Astrocyte of the cerebellum (primary cell): ENCODE measurements at regions not wholly inside any gene's neighbourhood (a gene's known extent, or its start where the extent isn't known, plus 50 kb on each side); places are given as distances from the start of the nearest gene placed in this dataset.

ENCODE experiments used
- DNase-seq: peaks from one replicate; pipeline ENCODE4 v3.0.0-alpha.2; 2011; ENCODE audit warnings: low read depth
- H3K4me3 ChIP-seq: 2 replicates; pipeline ENCODE4 v1.5.1; 2011; ENCODE audit warnings: mild to moderate bottlenecking, low read depth, low read length, moderate library complexity
- in situ Hi-C: cut with HindIII; loops from 2 replicates; pipeline ENCODE4 v1.10.0; 2017; ENCODE audit warnings: low sequenced_read_pairs
- TF ChIP-seq, protein P1 (sequence below): IDR thresholded peaks from 2 replicates; pipeline ENCODE4 v1.5.1; 2012; ENCODE audit warnings: low read length, low read depth, moderate library complexity, mild to moderate bottlenecking; ENCODE audit errors: missing control alignments

DNA sequence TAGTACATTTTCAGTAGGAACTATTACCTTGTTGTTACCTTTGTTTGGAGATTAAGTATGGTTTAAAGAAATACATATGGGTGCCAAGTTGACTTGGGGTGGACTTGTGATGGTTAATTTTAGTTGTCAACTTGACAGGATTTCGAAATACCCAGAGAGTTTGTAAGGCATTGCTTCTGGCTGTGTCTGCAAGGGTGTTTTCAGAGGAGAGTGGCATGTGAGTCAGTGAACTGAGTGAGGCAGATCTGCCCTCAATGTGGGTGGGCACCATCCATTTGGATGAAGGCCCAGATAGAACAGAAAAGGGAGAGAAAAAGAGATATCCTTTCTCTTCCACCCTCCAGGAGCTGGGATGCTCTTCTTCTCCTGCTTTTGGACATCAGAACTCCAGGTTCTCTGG, 315.5 kb downstream of the GPATCH2 start:
- TF ChIP-seq, protein P1, sequence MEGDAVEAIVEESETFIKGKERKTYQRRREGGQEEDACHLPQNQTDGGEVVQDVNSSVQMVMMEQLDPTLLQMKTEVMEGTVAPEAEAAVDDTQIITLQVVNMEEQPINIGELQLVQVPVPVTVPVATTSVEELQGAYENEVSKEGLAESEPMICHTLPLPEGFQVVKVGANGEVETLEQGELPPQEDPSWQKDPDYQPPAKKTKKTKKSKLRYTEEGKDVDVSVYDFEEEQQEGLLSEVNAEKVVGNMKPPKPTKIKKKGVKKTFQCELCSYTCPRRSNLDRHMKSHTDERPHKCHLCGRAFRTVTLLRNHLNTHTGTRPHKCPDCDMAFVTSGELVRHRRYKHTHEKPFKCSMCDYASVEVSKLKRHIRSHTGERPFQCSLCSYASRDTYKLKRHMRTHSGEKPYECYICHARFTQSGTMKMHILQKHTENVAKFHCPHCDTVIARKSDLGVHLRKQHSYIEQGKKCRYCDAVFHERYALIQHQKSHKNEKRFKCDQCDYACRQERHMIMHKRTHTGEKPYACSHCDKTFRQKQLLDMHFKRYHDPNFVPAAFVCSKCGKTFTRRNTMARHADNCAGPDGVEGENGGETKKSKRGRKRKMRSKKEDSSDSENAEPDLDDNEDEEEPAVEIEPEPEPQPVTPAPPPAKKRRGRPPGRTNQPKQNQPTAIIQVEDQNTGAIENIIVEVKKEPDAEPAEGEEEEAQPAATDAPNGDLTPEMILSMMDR, result no peak
- DNase-seq, result no peak
- in situ Hi-C loops, result no loop called here
- no peak overlapping the region for H3K4me3 ChIP-seq

DNA sequence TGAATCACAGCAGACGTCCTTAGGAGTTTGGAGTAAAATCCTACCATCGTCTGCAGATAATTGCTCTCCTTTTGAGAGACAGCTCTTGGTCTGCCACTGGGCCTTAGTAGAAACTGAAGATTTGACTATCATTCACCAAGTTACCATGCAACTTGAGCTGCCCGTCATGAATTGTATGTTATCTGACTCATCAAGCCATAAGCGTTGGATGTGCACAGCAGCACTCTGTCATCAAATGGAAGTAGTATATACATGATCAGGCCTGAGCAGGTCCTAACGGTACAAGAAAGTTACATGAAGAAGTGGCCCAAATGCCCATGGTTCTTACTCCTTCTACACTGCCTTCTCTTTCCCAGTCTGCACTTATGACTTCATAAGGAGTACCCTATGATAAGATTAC, 317.8 kb downstream of the GPATCH2 start:
- TF ChIP-seq, protein P1, result no peak
- in situ Hi-C loops, result no loop called here
- no peak overlapping the region for H3K4me3 ChIP-seq
- DNase-seq, result no peak

DNA sequence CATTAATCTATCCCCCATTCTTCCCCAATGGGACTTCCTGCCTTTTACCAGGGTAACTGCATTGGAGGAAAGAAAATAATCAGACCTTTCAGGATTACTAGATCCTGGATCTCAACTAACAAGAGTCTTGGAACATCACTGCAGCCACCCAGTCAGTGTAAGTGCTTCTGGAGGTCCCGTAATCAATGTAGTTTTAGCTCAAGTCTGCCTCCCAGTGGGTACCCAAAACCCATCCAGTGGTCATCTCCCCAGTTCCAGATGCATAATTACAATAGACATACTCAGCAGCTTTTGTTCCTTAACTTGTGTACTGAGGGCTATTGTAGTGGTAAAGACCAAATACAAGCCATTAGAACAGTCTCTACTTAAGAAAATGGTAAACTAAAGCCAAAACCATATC, 319.1 kb downstream of the GPATCH2 start:
- DNase-seq, result no peak
- H3K4me3 ChIP-seq, result no peak overlapping the region
- in situ Hi-C loops, result no loop called here
- TF ChIP-seq, protein P1, result peak; percentile 34

DNA sequence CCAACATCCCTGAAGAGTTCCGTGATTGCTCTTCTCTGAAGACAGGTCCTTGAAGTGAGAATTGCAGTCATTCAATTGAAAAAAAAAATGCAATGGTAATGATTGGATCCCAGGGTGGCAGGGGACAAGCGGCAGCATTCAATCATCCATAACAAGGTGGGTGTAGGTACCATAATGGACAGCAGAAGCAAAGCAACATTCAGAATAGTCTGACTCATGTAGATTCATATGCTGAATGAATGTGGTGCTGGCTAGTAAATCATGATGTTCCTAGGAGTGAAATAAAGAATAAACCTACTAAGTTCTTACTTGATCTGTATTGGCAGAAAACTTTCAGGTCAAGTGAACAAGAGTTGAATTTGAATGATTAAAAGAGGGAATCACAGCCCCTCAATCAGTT, 319.6 kb downstream of the GPATCH2 start:
- TF ChIP-seq, protein P1, result no peak
- no peak for DNase-seq
- no peak overlapping the region for H3K4me3 ChIP-seq
- in situ Hi-C loops, result no loop called here

DNA sequence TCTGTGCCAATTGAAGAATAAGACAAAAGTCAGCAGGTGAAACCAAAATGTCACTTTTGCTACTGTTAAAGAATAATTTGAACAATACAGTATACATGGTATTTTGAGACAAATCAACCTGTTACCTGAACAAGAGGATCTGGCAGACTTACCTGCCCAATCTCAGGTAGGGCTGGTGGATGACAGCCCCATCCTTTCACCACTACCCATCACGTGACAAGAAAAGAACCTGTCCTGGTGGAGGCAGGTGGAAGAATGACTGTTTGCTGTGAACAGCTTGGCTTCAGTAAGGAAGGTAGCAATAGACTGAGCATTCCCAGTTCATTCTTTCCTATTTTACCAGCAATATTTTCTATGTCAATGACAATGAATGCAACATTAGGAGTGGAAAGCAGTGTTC, 349.6 kb downstream of the GPATCH2 start:
- DNase-seq, result no peak
- TF ChIP-seq, protein P1, result no peak
- in situ Hi-C loops, result no loop called here
- H3K4me3 ChIP-seq, result no peak overlapping the region

DNA sequence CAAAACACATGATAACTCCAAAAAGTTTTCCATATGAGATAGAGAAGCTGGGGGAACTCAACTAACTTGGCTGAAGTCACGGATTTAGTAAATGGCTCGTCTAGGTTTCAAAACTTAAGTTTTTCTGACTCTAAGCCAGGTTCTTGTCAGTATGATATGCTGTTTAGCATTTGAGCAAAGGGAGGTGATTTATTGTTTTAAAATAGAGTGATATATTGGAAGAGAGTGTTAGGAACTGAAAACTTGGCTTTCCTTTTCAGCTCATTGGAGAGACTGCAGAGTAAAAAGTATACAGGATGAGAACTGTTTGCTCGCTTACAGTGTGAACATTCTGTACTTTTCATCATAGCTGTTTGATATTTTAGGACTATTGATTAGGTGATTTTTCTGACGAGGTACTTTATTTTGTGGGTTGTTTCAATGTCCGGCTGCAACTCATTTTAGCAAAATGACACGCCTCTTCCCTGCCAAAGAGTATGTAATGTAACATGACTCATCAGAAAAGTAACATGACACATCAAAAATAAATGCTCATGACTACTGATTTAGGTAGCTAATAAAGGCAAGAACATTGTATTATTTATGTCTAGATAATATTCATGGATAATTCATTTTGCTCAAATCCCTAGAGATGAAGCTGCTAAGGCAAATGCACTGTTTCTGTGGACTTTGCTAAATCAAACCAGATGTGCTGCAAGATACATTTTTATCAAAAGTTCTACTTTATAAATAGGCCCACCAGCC, 355.1 kb downstream of the GPATCH2 start:
- peak; percentile 40 for DNase-seq
- TF ChIP-seq, protein P1, result no peak
- H3K4me3 ChIP-seq, result no peak overlapping the region
- in situ Hi-C loops, result no loop called here
